ENCODE measurements at regions not wholly inside any gene's neighbourhood (a gene's known extent, or its start where the extent isn't known, plus 50 kb on each side); places are given as distances from the start of the nearest gene placed in this dataset.

DNA sequence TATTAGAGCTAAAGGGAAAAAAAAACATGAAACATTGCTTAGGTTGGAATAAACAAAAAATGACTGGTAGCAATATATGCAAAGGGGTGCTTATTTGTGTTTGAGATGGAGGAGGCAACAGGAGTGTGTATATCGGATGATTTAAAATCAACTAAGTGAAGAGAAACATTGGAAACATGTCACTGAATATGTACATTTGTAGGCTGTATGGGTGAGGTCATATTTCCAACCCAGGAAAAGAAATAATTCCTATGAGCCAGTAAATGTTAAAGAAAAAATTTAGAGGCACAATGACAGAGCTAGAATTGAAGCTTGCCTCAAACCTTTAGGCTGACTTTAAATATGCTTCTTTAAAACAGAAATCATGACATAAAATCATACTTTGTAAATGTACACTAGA, 709.0 kb upstream of the SEMA3D start:
- no peak for TF ChIP-seq JUN (IDR thresholded peaks at IDR 0.05; ENCODE audit: low read depth, low read length)
- TF ChIP-seq, protein P1, sequence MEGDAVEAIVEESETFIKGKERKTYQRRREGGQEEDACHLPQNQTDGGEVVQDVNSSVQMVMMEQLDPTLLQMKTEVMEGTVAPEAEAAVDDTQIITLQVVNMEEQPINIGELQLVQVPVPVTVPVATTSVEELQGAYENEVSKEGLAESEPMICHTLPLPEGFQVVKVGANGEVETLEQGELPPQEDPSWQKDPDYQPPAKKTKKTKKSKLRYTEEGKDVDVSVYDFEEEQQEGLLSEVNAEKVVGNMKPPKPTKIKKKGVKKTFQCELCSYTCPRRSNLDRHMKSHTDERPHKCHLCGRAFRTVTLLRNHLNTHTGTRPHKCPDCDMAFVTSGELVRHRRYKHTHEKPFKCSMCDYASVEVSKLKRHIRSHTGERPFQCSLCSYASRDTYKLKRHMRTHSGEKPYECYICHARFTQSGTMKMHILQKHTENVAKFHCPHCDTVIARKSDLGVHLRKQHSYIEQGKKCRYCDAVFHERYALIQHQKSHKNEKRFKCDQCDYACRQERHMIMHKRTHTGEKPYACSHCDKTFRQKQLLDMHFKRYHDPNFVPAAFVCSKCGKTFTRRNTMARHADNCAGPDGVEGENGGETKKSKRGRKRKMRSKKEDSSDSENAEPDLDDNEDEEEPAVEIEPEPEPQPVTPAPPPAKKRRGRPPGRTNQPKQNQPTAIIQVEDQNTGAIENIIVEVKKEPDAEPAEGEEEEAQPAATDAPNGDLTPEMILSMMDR (IDR thresholded peaks at IDR 0.05; ENCODE audit: control extremely low read depth in 1 of 3, insufficient read depth in 1 of 3, low read depth in 1 of 3, low read length in 3 of 3): no peak

All from H1 (cell line).